ENCODE measurements at regions not wholly inside any gene's neighbourhood (a gene's known extent, or its start where the extent isn't known, plus 50 kb on each side); places are given as distances from the start of the nearest gene placed in this dataset.

- TF ChIP-seq CTCF (IDR thresholded peaks at IDR 0.05; ENCODE audit: extremely low read depth, insufficient read depth, missing control alignments), result no peak
- in situ Hi-C loops (cut with MboI; ENCODE audit: low pct_unique_long_range_greater_than_20kb, low sequenced_read_pairs, unreplicated experiment), result no loop called here
- no peak for DNase-seq (ENCODE audit: low spot score)
Observed at GRCh38 chr12:74915718-74916117, 293.9 kb downstream of the KCNC2 start.

- no peak for DNase-seq (ENCODE audit: low spot score)
- in situ Hi-C loops (cut with MboI; ENCODE audit: low pct_unique_long_range_greater_than_20kb, low sequenced_read_pairs, unreplicated experiment), result no loop called here
- no peak for TF ChIP-seq CTCF (IDR thresholded peaks at IDR 0.05; ENCODE audit: extremely low read depth, insufficient read depth, missing control alignments)
Observed at GRCh38 chr12:74917743-74918142, 291.9 kb downstream of the KCNC2 start.

- in situ Hi-C loops (cut with MboI; ENCODE audit: low pct_unique_long_range_greater_than_20kb, low sequenced_read_pairs, unreplicated experiment), result no loop called here
- DNase-seq (ENCODE audit: low spot score), result no peak
- TF ChIP-seq CTCF (IDR thresholded peaks at IDR 0.05; ENCODE audit: extremely low read depth, insufficient read depth, missing control alignments), result no peak
Observed at GRCh38 chr12:74918291-74918690, 291.3 kb downstream of the KCNC2 start.

- no peak for TF ChIP-seq CTCF (IDR thresholded peaks at IDR 0.05; ENCODE audit: extremely low read depth, insufficient read depth, missing control alignments)
- DNase-seq (ENCODE audit: low spot score), result no peak
- in situ Hi-C loops (cut with MboI; ENCODE audit: low pct_unique_long_range_greater_than_20kb, low sequenced_read_pairs, unreplicated experiment), result no loop called here
Observed at GRCh38 chr12:74922117-74922516, 287.5 kb downstream of the KCNC2 start.

- in situ Hi-C loops (cut with MboI; ENCODE audit: low pct_unique_long_range_greater_than_20kb, low sequenced_read_pairs, unreplicated experiment), result no loop called here
- no peak for TF ChIP-seq CTCF (IDR thresholded peaks at IDR 0.05; ENCODE audit: extremely low read depth, insufficient read depth, missing control alignments)
- DNase-seq (ENCODE audit: low spot score), result no peak
Observed at GRCh38 chr12:74922642-74923041, 287.0 kb downstream of the KCNC2 start.

GRCh38 chr12:74941670-74942069 is 268.0 kb downstream of the KCNC2 start:
- in situ Hi-C loops (cut with MboI; ENCODE audit: low pct_unique_long_range_greater_than_20kb, low sequenced_read_pairs, unreplicated experiment), result no loop called here
- TF ChIP-seq CTCF (IDR thresholded peaks at IDR 0.05; ENCODE audit: extremely low read depth, insufficient read depth, missing control alignments), result no peak
- no peak for DNase-seq (ENCODE audit: low spot score)

- in situ Hi-C loops (cut with MboI; ENCODE audit: low pct_unique_long_range_greater_than_20kb, low sequenced_read_pairs, unreplicated experiment), result no loop called here
- no peak for TF ChIP-seq CTCF (IDR thresholded peaks at IDR 0.05; ENCODE audit: extremely low read depth, insufficient read depth, missing control alignments)
- DNase-seq (ENCODE audit: low spot score), result no peak
Observed at GRCh38 chr12:74945771-74946198, 263.9 kb downstream of the KCNC2 start.

Measured in GM13977 (cell line).